ENCODE measurements at regions not wholly inside any gene's neighbourhood (a gene's known extent, or its start where the extent isn't known, plus 50 kb on each side); places are given as distances from the start of the nearest gene placed in this dataset.

DNA sequence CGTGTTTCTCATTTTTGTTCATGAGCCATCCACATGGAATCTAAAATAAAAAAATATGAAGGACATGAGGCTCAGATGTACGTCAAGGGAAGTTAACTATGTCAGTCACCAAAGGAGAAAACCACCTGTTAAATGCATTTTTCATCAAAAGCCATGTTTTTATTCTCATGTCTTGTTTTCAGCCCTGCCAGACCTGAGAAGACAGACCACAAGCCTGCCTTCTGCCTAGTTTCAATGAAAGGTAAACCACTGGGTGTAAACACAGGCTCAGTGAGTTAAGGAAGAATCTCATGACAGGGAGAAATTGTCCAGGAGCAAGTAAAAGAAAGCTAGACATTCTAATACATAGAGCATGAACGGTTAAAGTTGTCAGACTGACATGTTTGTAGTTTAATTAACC, 52.3 kb upstream of the TNIP3 start:
- no peaks in the 10 kb centered on the region for H3K4me1 ChIP-seq
- TF ChIP-seq, protein P1, sequence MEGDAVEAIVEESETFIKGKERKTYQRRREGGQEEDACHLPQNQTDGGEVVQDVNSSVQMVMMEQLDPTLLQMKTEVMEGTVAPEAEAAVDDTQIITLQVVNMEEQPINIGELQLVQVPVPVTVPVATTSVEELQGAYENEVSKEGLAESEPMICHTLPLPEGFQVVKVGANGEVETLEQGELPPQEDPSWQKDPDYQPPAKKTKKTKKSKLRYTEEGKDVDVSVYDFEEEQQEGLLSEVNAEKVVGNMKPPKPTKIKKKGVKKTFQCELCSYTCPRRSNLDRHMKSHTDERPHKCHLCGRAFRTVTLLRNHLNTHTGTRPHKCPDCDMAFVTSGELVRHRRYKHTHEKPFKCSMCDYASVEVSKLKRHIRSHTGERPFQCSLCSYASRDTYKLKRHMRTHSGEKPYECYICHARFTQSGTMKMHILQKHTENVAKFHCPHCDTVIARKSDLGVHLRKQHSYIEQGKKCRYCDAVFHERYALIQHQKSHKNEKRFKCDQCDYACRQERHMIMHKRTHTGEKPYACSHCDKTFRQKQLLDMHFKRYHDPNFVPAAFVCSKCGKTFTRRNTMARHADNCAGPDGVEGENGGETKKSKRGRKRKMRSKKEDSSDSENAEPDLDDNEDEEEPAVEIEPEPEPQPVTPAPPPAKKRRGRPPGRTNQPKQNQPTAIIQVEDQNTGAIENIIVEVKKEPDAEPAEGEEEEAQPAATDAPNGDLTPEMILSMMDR (IDR thresholded peaks at IDR 0.05) = no peak
- DNase-seq (ENCODE audit: low spot score) = no peak
- no peaks in the 10 kb centered on the region for H3K9me3 ChIP-seq
- H3K27ac ChIP-seq = no peak overlapping the region
- H3K36me3 ChIP-seq = no peaks in the 10 kb centered on the region
- H3K4me3 ChIP-seq = no peak overlapping the region
- no peaks in the 10 kb centered on the region for H3K27me3 ChIP-seq

DNA sequence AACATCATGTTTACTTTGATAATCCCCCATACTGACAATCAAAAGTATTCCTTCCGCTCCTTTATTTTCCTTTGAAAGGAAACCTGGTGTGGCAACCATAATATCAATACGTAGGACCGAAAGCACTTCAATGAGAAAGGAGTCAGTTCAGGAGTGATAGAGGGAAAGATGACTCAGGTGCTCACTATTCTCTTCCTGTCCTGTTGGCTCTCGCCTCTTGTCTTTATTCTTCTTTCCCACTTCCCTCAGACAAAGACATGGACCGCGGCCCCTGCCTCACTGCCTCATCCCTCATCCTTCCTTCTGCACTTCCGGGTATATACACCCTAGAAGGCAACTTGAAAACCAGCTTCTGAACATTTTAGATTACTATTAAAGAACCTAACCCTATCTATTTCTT, 49.8 kb upstream of the TNIP3 start:
- Histone ChIP-seq H3K4me1 (no peaks in the 10 kb centered on the region), H3K36me3 (no peaks in the 10 kb centered on the region), H3K9me3 (no peaks in the 10 kb centered on the region), H3K27ac (no peak overlapping the region), H3K4me3 (no peak overlapping the region), H3K27me3 (no peaks in the 10 kb centered on the region)
- no peak for DNase-seq (ENCODE audit: low spot score)
- TF ChIP-seq, protein P1 (IDR thresholded peaks at IDR 0.05) = no peak

Measured in right atrium auricular region (tissue), 2 donors.